Chondrocyte (in vitro differentiated cells): ENCODE measurements at regions not wholly inside any gene's neighbourhood (a gene's known extent, or its start where the extent isn't known, plus 50 kb on each side); places are given as distances from the start of the nearest gene placed in this dataset.

ENCODE experiments used
- DNase-seq: peaks from one replicate; pipeline ENCODE4 v3.0.0; 2021; ENCODE audit warnings: mixed read lengths, low spot score
- H3K27ac Mint-ChIP-seq: one replicate; pipeline ENCODE4 v1.8.0; 2021; ENCODE audit warnings: mild to moderate bottlenecking, moderate library complexity, mixed read lengths; ENCODE audit not compliant: unreplicated experiment
- H3K27me3 Mint-ChIP-seq: 2 replicates; pipeline ENCODE4 v1.8.0; 2021; ENCODE audit warnings: low read depth, mixed read lengths
- H3K36me3 Mint-ChIP-seq: 2 replicates; pipeline ENCODE4 v1.8.0; 2021; ENCODE audit warnings: low read depth, mixed read lengths
- H3K4me1 Mint-ChIP-seq: 2 replicates; pipeline ENCODE4 v1.8.0; 2021; ENCODE audit warnings: low read depth, mild to moderate bottlenecking, mixed read lengths
- H3K4me3 Mint-ChIP-seq: one replicate; pipeline ENCODE4 v1.8.0; 2021; ENCODE audit warnings: mild to moderate bottlenecking, moderate library complexity, mixed read lengths; ENCODE audit not compliant: unreplicated experiment
- H3K9me3 Mint-ChIP-seq: 2 replicates; pipeline ENCODE4 v1.8.0; 2021; ENCODE audit warnings: low read depth, mixed read lengths
- TF ChIP-seq, protein P1 (sequence below): fragments of 200-600 bp; sonication (generic); IDR thresholded peaks from 2 replicates; pipeline ENCODE4 v1.5.0; 2021; ENCODE audit warnings: antibody characterized with exemption, mild to moderate bottlenecking, moderate library complexity

DNA sequence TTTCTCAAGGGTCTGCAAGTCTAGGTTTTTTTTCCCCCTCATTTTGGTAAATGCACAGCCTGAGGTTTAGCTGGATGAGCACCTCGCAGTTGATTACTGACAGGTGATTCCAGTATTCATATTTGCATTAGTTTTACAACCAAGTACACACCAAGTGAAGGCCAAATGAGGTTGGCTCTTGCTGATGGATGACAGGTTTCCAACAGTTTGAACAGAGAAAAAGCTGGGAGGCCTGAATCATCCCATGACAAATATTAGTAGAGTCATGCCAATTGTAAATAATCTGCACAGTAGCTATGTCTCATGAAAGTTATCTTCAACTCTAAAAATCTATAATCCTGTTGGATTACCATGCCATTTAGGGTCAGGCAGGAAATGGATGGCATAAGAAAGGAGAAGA, 399.8 kb downstream of the HTR7 start:
- H3K27ac Mint-ChIP-seq, result no peak overlapping the region
- DNase-seq, result no peak
- no peak overlapping the region for H3K4me3 Mint-ChIP-seq
- peaks cover 4% of the 10 kb centered on the region for H3K27me3 Mint-ChIP-seq
- H3K4me1 Mint-ChIP-seq, result peaks cover 6% of the 10 kb centered on the region
- TF ChIP-seq, protein P1, sequence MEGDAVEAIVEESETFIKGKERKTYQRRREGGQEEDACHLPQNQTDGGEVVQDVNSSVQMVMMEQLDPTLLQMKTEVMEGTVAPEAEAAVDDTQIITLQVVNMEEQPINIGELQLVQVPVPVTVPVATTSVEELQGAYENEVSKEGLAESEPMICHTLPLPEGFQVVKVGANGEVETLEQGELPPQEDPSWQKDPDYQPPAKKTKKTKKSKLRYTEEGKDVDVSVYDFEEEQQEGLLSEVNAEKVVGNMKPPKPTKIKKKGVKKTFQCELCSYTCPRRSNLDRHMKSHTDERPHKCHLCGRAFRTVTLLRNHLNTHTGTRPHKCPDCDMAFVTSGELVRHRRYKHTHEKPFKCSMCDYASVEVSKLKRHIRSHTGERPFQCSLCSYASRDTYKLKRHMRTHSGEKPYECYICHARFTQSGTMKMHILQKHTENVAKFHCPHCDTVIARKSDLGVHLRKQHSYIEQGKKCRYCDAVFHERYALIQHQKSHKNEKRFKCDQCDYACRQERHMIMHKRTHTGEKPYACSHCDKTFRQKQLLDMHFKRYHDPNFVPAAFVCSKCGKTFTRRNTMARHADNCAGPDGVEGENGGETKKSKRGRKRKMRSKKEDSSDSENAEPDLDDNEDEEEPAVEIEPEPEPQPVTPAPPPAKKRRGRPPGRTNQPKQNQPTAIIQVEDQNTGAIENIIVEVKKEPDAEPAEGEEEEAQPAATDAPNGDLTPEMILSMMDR, result no peak
- no peaks in the 10 kb centered on the region for H3K36me3 Mint-ChIP-seq
- peaks cover 11% of the 10 kb centered on the region for H3K9me3 Mint-ChIP-seq

DNA sequence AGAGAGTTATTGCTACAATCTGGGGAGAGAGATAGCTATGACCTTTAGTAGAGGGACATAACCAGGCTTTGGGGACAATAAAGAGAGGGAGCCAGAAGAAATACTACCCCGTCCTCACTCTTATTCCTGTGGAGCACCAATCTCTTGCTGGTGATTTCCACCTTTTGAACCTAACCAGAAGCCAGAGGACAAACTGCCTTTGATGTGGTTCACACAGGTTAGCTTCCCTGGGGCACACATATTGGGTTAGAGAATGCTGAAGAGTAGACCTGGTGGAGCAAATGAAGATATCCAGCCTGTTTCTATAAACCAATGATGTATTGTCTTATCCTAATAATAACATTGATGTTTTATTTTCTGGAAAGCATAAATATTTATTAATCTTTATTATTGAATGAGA, 399.3 kb downstream of the HTR7 start:
- Mint-ChIP-seq H3K36me3 (no peaks in the 10 kb centered on the region), H3K27ac (no peak overlapping the region), H3K4me3 (no peak overlapping the region), H3K27me3 (peaks cover 2% of the 10 kb centered on the region), H3K9me3 (peaks cover 11% of the 10 kb centered on the region), H3K4me1 (peaks cover 6% of the 10 kb centered on the region)
- no peak for DNase-seq
- TF ChIP-seq, protein P1, result no peak

GRCh38 chr10:90461437-90462155, 396.2 kb downstream of the HTR7 start:
- TF ChIP-seq, protein P1, result no peak
- Mint-ChIP-seq H3K4me3 (no peak overlapping the region), H3K36me3 (no peaks in the 10 kb centered on the region), H3K9me3 (no peaks in the 10 kb centered on the region), H3K4me1 (peaks cover 6% of the 10 kb centered on the region), H3K27ac (no peak overlapping the region), H3K27me3 (peaks cover under 1% of the 10 kb centered on the region)
- DNase-seq, result no peak

DNA sequence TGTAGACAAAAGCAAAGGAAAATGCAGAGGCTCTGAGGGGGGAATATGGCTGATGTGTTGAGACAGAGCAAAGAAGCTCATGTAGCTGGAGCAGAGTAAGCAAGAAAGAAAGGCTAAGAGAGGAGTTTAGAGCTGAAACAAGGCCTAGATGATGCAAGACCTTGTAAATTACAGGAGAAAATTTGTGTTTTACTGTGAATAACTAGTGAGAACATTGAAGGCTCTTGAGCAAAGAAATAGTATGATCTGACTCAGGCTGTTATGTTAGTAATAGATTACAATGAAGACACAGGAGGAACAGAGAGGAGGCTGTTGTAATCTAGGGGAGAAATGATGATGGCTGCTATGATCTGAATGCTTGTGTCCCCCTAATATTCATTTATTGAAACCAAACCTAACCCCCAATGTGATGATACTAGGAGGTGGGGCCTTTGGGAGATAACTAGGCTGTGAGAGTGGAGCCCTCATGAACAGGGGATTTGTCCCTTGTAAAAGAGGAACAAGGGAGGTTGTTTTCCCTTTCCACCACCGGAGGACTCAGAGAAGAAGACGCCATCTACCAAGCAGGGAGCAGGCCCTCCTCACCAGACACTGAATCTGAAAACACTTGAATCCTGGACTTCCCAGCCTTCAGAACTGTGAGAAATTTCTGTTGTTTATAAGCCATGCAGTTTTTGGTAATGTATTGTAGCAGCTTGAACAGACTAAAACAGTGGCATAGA, 394.9 kb downstream of the HTR7 start:
- no peaks in the 10 kb centered on the region for H3K9me3 Mint-ChIP-seq
- H3K4me1 Mint-ChIP-seq, result peaks cover 6% of the 10 kb centered on the region
- H3K27me3 Mint-ChIP-seq, result peaks cover 2% of the 10 kb centered on the region
- TF ChIP-seq, protein P1, result no peak
- no peaks in the 10 kb centered on the region for H3K36me3 Mint-ChIP-seq
- DNase-seq, result no peak
- no peak overlapping the region for H3K27ac Mint-ChIP-seq
- no peak overlapping the region for H3K4me3 Mint-ChIP-seq

DNA sequence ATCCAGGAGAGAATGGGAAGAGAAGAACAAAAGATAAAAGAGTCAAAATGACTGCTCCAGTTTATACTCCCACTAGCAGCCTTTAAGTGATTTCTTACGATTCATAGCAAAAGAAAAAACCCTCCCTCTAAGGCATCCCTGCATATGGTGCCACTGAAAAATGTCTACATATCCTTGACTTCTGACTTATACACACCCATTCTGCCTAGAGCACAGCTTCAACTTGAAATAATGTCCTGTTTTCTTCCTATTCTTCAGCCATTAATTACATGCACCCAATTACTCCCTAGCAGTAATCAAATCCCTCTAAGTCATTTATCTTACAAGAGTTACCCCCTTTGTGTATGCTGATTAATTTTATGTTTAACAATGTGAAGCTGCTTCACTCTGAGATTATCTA, 393.5 kb downstream of the HTR7 start:
- TF ChIP-seq, protein P1, result no peak
- peaks cover 4% of the 10 kb centered on the region for H3K27me3 Mint-ChIP-seq
- no peak for DNase-seq
- no peak overlapping the region for H3K27ac Mint-ChIP-seq
- no peaks in the 10 kb centered on the region for H3K36me3 Mint-ChIP-seq
- peaks cover 6% of the 10 kb centered on the region for H3K4me1 Mint-ChIP-seq
- H3K4me3 Mint-ChIP-seq, result no peak overlapping the region
- no peaks in the 10 kb centered on the region for H3K9me3 Mint-ChIP-seq
